Astrocyte of the cerebellum (primary cell): ENCODE measurements at regions not wholly inside any gene's neighbourhood (a gene's known extent, or its start where the extent isn't known, plus 50 kb on each side); places are given as distances from the start of the nearest gene placed in this dataset.

Experiments
- DNase-seq: peaks from one replicate; pipeline ENCODE4 v3.0.0-alpha.2; 2011; ENCODE audit warnings: low read depth
- H3K4me3 ChIP-seq: 2 replicates; pipeline ENCODE4 v1.5.1; 2011; ENCODE audit warnings: mild to moderate bottlenecking, low read depth, low read length, moderate library complexity
- in situ Hi-C: cut with HindIII; loops from 2 replicates; pipeline ENCODE4 v1.10.0; 2017; ENCODE audit warnings: low sequenced_read_pairs
- TF ChIP-seq, protein P1 (sequence below): IDR thresholded peaks from 2 replicates; pipeline ENCODE4 v1.5.1; 2012; ENCODE audit warnings: low read length, low read depth, moderate library complexity, mild to moderate bottlenecking; ENCODE audit errors: missing control alignments

GRCh38 chr2:56522605-56523089 is 338.9 kb downstream of the CCDC85A start:
- TF ChIP-seq, protein P1, sequence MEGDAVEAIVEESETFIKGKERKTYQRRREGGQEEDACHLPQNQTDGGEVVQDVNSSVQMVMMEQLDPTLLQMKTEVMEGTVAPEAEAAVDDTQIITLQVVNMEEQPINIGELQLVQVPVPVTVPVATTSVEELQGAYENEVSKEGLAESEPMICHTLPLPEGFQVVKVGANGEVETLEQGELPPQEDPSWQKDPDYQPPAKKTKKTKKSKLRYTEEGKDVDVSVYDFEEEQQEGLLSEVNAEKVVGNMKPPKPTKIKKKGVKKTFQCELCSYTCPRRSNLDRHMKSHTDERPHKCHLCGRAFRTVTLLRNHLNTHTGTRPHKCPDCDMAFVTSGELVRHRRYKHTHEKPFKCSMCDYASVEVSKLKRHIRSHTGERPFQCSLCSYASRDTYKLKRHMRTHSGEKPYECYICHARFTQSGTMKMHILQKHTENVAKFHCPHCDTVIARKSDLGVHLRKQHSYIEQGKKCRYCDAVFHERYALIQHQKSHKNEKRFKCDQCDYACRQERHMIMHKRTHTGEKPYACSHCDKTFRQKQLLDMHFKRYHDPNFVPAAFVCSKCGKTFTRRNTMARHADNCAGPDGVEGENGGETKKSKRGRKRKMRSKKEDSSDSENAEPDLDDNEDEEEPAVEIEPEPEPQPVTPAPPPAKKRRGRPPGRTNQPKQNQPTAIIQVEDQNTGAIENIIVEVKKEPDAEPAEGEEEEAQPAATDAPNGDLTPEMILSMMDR: no peak
- in situ Hi-C loops: no loop called here
- H3K4me3 ChIP-seq: no peak overlapping the region
- peak; percentile 62 for DNase-seq

- no peak for DNase-seq
- TF ChIP-seq, protein P1: no peak
- H3K4me3 ChIP-seq: no peak overlapping the region
- in situ Hi-C loops: no loop called here
These were observed 340.0 kb downstream of the CCDC85A start for GRCh38 chr2:56523816-56524215.

GRCh38 chr2:56531668-56532420 is 348.1 kb downstream of the CCDC85A start:
- in situ Hi-C loops: no loop called here
- DNase-seq: no peak
- H3K4me3 ChIP-seq: no peak overlapping the region
- TF ChIP-seq, protein P1: no peak

- DNase-seq: no peak
- H3K4me3 ChIP-seq: no peak overlapping the region
- in situ Hi-C loops: no loop called here
- TF ChIP-seq, protein P1: no peak
These were observed 350.5 kb downstream of the CCDC85A start for GRCh38 chr2:56534321-56534720.

- no peak overlapping the region for H3K4me3 ChIP-seq
- TF ChIP-seq, protein P1: no peak
- in situ Hi-C loops: no loop called here
- DNase-seq: no peak
These were observed 354.0 kb downstream of the CCDC85A start for GRCh38 chr2:56537756-56538155.

DNA sequence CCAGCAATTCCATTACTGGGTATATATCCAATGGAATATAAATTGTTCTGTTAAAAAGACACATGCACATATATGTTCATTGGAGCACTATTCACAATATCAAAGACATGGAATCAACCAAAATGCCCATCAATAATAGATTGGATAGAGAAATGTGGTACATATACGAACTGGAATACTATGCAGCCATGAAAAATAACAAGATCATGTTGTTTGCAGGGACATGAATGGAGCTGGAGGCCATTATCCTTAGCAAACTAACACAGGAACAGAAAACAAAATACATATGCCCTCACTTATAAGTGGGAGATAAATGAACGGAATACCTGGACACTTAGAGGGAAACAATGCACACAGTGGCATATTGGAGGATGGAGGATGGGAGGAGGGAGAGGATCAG is 355.8 kb downstream of the CCDC85A start:
- DNase-seq: no peak
- in situ Hi-C loops: no loop called here
- TF ChIP-seq, protein P1: no peak
- H3K4me3 ChIP-seq: no peak overlapping the region
